ENCODE measurements at regions not wholly inside any gene's neighbourhood (a gene's known extent, or its start where the extent isn't known, plus 50 kb on each side); places are given as distances from the start of the nearest gene placed in this dataset.

GRCh38 chr14:42460673-42461072 is 854.0 kb downstream of the LRFN5 start:
- Mint-ChIP-seq H3K27me3 (ENCODE audit: insufficient read depth, unreplicated experiment) (no peaks in the 10 kb centered on the region), H3K4me3 (ENCODE audit: unreplicated experiment) (no peak overlapping the region), H3K4me1 (ENCODE audit: low read depth, unreplicated experiment) (no peaks in the 10 kb centered on the region), H3K9me3 (ENCODE audit: unreplicated experiment) (no peaks in the 10 kb centered on the region), H3K27ac (ENCODE audit: unreplicated experiment) (no peak overlapping the region), H3K36me3 (ENCODE audit: insufficient read depth, unreplicated experiment) (no peaks in the 10 kb centered on the region)
- ChIA-PET POLR2A (no interaction called here), CTCF (no interaction called here)
- H3K36me3 ChIP-seq (ENCODE audit: control insufficient read depth, insufficient read depth, low read length): no peaks in the 10 kb centered on the region
- H3K4me1 ChIP-seq: peaks cover 6% of the 10 kb centered on the region; the same call in 1 of the 2 replicates
- H3K4me3 ChIP-seq (ENCODE audit: low read depth, low read length): no peak overlapping the region
- no peaks in the 10 kb centered on the region for H3K27me3 ChIP-seq (replicated peaks; ENCODE audit: control insufficient read depth, insufficient read depth, low read length)
- DNase-seq: no peak
- intact Hi-C loops (cut with micrococcal nuclease; ENCODE audit: unreplicated experiment): no loop called here
- BruUV-seq (replicated peaks): no TSS peak
- no peak for TF ChIP-seq CTCF (IDR thresholded peaks at IDR 0.05; ENCODE audit: insufficient read depth in 1 of 2, low read depth in 1 of 2, low read length in 1 of 2, severe bottlenecking in 1 of 2, unreplicated experiment in 1 of 2)
- no peaks in the 10 kb centered on the region for H3K9me3 ChIP-seq

GRCh38 chr14:42459171-42459685 is 852.6 kb downstream of the LRFN5 start:
- no peaks in the 10 kb centered on the region for H3K9me3 ChIP-seq
- H3K27ac Mint-ChIP-seq (ENCODE audit: unreplicated experiment): no peak overlapping the region
- no peaks in the 10 kb centered on the region for H3K27me3 Mint-ChIP-seq (ENCODE audit: insufficient read depth, unreplicated experiment)
- no peak for TF ChIP-seq CTCF (IDR thresholded peaks at IDR 0.05; ENCODE audit: insufficient read depth in 1 of 2, low read depth in 1 of 2, low read length in 1 of 2, severe bottlenecking in 1 of 2, unreplicated experiment in 1 of 2)
- no TSS peak for BruUV-seq (replicated peaks)
- CTCF ChIA-PET: no interaction called here
- no peaks in the 10 kb centered on the region for H3K36me3 ChIP-seq (ENCODE audit: control insufficient read depth, insufficient read depth, low read length)
- POLR2A ChIA-PET: no interaction called here
- no peak overlapping the region for H3K4me3 ChIP-seq (ENCODE audit: low read depth, low read length)
- H3K9me3 Mint-ChIP-seq (ENCODE audit: unreplicated experiment): no peaks in the 10 kb centered on the region
- no peak for DNase-seq
- no peaks in the 10 kb centered on the region for H3K36me3 Mint-ChIP-seq (ENCODE audit: insufficient read depth, unreplicated experiment)
- no peaks in the 10 kb centered on the region for H3K27me3 ChIP-seq (replicated peaks; ENCODE audit: control insufficient read depth, insufficient read depth, low read length)
- no peaks in the 10 kb centered on the region for H3K4me1 Mint-ChIP-seq (ENCODE audit: low read depth, unreplicated experiment)
- H3K4me3 Mint-ChIP-seq (ENCODE audit: unreplicated experiment): no peak overlapping the region
- intact Hi-C loops (cut with micrococcal nuclease; ENCODE audit: unreplicated experiment): no loop called here
- H3K4me1 ChIP-seq: peaks cover 6% of the 10 kb centered on the region; the same call in 1 of the 2 replicates

GRCh38 chr14:42441615-42442014 is 834.9 kb downstream of the LRFN5 start:
- no TSS peak for BruUV-seq (replicated peaks)
- Mint-ChIP-seq H3K27ac (ENCODE audit: unreplicated experiment) (no peak overlapping the region), H3K4me3 (ENCODE audit: unreplicated experiment) (no peak overlapping the region), H3K4me1 (ENCODE audit: low read depth, unreplicated experiment) (no peaks in the 10 kb centered on the region), H3K36me3 (ENCODE audit: insufficient read depth, unreplicated experiment) (no peaks in the 10 kb centered on the region), H3K27me3 (ENCODE audit: insufficient read depth, unreplicated experiment) (no peaks in the 10 kb centered on the region), H3K9me3 (ENCODE audit: unreplicated experiment) (no peaks in the 10 kb centered on the region)
- H3K4me3 ChIP-seq (ENCODE audit: low read depth, low read length): no peak overlapping the region
- H3K27me3 ChIP-seq (replicated peaks; ENCODE audit: control insufficient read depth, insufficient read depth, low read length): no peaks in the 10 kb centered on the region
- H3K36me3 ChIP-seq (ENCODE audit: control insufficient read depth, insufficient read depth, low read length): no peaks in the 10 kb centered on the region
- intact Hi-C loops (cut with micrococcal nuclease; ENCODE audit: unreplicated experiment): no loop called here
- no peaks in the 10 kb centered on the region for H3K4me1 ChIP-seq
- no peak for TF ChIP-seq CTCF (IDR thresholded peaks at IDR 0.05; ENCODE audit: insufficient read depth in 1 of 2, low read depth in 1 of 2, low read length in 1 of 2, severe bottlenecking in 1 of 2, unreplicated experiment in 1 of 2)
- no peak for DNase-seq
- H3K9me3 ChIP-seq: no peaks in the 10 kb centered on the region
- ChIA-PET POLR2A (no interaction called here), CTCF (no interaction called here)

Measured in Caco-2 (cell line).